ENCODE measurements at regions not wholly inside any gene's neighbourhood (a gene's known extent, or its start where the extent isn't known, plus 50 kb on each side); places are given as distances from the start of the nearest gene placed in this dataset.

DNA sequence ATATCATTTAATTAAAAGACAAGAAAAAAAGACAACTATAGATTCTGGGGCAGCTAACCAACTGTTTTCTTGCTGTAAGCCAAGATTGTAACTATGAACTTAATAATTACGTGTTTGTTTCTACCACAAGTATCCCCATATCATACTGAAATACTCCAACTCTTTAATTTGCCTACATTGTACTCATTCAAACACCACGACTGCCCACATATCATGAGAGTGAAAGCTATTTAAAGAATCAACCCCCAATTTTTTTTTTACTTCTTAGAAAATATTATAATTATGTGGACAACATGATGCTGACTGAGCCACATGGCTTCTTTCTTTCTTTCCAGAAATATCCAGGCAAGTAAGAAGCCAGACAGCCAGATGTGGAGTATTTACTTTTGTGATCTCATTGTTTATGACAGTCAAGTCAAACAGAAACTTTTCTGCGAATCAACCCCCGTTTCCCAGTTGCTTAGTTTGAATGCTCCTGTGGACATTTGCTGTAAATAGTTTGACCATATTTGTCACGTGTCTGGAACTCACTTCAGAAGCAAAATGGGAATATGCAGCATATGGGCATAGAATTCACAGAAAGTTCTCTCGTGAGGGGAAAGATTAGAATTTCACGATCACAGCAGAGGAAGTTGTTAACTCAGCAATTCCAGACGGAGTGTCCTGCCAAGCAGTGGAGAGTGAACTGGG is 126.8 kb upstream of the PSMD7 start:
- peak; percentile 70 for DNase-seq

DNA sequence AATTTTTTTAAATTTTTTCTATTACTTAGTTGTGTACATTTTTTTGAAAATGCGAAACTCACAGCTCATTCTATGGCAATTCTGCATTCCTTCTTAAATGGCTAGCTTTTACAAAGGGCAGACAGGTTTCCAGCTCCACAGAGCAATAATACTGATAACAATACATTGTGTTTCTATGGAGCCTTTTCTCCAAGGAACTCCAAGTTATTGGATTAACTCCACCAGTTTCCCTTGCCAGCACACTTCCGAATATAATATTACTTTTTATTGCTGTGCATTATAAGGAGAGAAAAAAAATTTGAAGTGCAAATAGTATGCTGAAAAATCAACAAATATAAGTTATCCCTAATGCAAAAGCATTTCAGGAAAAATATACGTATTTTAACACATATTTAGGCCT is 127.5 kb upstream of the PSMD7 start:
- no peak for DNase-seq

DNA sequence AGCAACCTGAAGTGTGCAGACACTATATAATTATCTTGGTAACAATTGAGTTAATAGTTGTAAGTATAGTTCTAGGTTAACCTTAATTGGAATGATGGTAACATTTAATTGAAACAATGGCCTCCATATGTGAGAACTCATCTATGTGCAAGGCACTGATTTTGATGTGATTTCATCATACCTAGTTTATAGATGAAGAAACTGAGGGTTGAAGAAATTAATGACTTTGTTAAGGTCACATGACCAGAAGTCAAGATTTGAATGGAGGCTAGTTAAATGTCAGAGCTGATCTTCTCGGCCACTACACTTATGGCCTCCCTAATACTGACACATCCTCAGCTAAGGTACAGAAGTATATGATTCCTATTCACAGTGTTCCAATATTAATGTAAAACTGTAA is 128.2 kb upstream of the PSMD7 start:
- DNase-seq, result no peak

GRCh38 chr16:74166456-74166855 is 130.2 kb upstream of the PSMD7 start:
- DNase-seq, result no peak

- DNase-seq, result no peak
Observed at GRCh38 chr16:74165566-74166080, 131.0 kb upstream of the PSMD7 start.

DNA sequence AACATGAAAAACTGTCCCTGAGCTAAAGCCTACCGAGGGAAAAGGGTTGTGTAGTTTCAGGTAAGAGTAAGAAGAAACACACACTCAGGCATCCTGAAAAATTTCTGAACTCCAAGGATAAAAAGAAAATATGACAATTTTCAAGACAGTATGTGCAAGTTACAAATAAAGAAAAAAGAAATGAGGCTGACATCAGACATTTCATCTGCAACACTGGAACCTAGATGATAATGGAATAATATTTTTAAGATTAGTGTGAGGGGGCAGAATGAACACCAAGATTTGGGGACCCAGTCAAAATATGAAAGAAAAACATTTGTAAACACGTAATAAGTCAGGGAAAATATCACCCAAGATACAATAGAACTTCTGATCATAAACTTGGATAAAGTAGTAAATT is 135.9 kb upstream of the PSMD7 start:
- no peak for DNase-seq

- DNase-seq, result no peak
Observed at GRCh38 chr16:74153773-74154172, 142.8 kb upstream of the PSMD7 start.

DNA sequence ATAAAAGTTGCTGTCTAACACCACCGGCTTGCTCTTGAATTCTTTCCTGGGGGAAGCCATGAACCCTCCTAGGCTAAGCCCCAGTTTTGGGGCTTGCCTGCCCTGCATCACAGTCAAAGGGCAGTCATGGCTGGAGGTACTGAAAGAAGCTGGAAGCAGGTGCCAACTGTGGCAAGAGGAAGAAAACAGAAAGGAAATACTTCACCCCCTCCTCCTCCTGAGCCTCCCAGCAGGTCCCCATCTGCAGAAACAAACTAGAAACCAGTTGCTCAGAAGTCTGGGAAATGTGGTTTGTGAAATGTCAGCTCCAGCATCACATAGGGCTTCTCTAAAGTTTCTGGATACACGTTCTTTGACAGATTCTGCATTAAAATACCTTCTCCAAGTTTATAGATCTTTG is 150.0 kb upstream of the PSMD7 start:
- no peak for DNase-seq

DNA sequence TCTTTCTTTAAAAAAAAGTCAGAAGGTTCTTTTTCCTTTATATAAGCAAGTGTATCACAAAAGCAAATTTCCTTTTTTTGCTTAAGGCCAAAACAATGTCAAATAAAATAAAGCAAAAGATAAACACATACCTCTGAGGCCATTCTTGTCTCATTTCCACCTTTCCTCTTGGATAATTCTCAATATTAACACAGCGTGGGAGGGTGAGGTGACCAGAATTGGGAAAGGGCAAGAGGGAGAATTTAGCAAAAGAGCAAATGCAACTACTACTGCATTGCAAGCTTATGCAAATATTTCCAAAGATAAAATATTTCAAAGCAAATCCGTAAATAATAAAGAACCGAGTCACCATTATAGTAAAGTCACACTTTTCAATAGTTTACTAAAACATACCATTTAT is 153.4 kb upstream of the PSMD7 start:
- DNase-seq, result no peak

GRCh38 chr16:74141015-74141414 is 155.6 kb upstream of the PSMD7 start:
- DNase-seq, result no peak

GRCh38 chr16:74140557-74140956 is 156.1 kb upstream of the PSMD7 start:
- no peak for DNase-seq

DNA sequence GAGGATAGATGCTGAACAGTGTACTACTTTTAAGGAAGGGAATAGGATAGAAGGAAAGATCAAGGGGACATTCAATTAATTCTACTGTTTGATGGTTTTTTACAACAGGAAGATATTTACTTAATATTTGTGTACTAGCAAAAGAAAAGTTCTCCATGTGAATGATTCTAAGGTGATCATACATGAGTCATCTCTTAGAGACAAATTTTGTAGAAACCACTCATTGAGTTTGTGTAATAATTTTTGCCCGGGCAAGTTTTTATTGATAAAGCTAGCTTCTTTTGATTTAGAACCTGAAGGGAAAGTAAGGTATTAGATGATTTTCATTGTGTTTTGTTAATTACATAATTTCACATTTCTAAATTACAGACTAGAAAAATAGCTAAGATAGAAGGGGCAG is 172.8 kb upstream of the PSMD7 start:
- DNase-seq, result no peak

- no peak for DNase-seq
Observed at GRCh38 chr16:74123195-74123594, 173.4 kb upstream of the PSMD7 start.

DNA sequence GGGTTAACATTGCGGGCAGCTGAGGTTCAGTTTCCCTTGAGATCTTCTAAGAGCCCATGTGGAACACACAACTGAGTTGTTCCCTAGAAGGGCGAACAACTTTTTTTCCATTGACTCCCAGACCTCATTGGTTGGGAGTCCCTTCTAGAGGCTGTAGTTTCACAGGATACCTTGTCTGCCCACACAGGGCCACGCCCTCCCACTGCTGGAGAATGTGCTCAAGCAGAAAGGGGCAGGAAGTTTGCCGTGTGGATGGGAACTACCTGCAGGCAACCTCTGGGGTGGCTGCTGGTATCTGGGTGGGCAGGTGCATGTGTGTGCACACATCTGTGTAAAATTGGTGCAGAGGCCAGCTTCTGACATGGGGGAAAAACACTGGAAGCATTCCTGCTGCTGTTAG is 178.8 kb upstream of the PSMD7 start:
- no peak for DNase-seq

- peak; percentile 17 for DNase-seq
Observed at GRCh38 chr16:74113545-74113944, 183.1 kb upstream of the PSMD7 start.

- DNase-seq, result no peak
Observed at GRCh38 chr16:74111456-74111982, 185.1 kb upstream of the PSMD7 start.

DNA sequence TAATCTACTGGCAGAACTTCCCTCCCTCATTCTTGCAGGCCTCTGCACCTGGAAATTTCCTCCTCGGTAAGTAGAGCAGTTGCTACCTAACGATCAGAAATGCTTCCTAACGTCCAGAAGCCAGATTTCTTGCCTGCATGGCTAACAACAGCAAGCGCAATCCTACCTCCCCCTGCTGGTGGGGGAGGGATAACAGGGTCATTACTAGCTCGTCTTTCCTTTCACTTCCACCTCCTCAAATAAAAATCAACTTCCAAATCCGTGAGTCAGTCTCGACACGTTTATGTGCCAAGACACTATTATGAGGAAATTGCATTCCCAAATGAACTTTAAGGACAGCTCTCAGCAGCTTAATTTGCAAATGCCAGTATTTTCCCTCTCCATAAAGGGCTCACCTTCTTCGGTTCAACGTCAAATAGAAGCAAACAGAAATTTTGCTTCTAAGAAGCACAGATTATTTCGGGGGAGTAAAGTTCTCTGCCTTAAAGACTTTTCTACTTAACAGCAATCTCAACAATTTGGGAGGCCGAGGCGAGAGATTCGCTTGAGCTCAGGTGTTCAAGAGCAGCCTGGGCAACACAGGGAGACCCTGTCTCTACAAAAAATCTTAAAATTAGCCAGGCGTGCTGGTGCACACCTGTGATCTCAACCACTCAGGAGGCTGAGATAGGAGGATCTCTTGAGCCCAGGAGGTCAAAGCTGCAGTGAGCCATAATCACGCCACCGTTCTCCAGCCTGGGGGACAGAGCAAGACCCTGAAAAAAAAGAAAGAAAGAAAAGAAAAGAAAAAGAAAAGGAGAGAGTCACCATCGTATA is 188.6 kb upstream of the PSMD7 start:
- DNase-seq, result no peak

DNA sequence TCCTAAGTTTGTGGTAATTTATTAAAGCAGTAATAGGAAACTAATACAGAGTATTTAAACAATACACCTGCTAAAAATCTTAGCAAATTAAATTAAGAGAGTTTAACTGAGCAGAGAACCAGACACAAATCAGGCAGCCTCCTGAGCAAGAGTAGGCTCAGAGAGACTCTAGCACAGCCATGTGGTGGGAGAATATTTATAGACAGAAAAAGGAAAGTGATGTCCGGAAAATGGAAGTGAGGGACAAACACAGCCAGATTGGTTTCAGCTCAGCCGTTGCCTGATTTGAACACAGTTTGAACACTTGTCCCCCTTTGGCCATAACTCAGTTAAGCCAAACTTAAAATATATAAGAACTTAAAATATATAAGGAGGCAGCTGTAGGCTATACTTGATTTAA is 192.6 kb upstream of the PSMD7 start:
- DNase-seq, result no peak

GRCh38 chr16:74101379-74102137 is 195.1 kb upstream of the PSMD7 start:
- no peak for DNase-seq

DNA sequence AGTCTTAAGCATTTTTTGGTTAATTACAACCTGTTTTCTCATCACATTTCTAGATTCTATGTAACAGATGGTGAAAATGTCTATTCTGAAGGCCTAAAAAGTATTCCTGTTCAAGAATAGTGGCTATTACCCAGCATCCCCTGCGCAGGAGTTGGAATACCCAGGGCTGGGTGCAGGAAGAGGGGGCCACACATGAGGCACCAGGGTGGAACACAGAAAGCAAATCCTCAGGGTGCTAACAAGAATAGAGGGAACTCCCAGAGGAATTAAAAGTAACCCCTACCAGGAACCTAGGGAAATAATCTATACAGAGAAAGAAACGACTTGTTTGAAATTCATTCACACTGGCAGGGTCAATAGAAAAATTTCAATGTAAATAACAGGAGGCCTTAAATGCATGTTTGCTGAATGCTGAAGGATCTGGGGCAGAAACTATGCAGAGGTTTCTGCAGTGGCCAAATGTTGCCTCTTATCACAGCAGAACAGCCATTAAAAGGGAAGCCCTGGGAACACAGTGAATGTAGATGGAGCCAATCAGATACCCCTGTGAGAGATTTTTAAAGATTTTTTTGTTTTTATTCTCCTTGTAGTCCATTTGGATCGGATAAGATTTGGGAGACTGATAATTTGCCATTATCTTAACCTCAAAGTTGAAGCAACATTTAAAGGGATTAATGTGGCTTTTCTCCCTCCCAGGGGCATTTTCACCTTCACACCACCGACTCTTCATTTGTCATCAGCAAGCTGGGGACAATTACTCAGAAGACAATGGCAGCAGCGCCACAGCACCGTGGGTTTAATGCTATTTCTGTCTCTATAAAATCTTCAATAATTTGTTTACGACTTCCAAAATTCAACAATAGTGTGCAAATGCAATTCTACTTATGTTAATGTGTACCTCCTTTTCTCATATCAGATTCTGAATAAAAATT is 196.0 kb upstream of the PSMD7 start:
- DNase-seq, result no peak

GRCh38 chr16:74099530-74099929 is 197.1 kb upstream of the PSMD7 start:
- DNase-seq, result no peak

- DNase-seq, result no peak
Observed at GRCh38 chr16:74094962-74095361, 201.7 kb upstream of the PSMD7 start.

Measured in skin of body (tissue), 1 donor.